Left kidney (tissue), 1 donor: ENCODE measurements at regions not wholly inside any gene's neighbourhood (a gene's known extent, or its start where the extent isn't known, plus 50 kb on each side); places are given as distances from the start of the nearest gene placed in this dataset.
"Not testable (repeated sequence)": the region's sequence is repeated elsewhere in the genome, so short reads cannot be mapped to it uniquely, and the experiment has no call there.

Experiments
- DNase-seq: peaks from one replicate; pipeline ENCODE4 v3.0.0-alpha.2; 2013

- no peak for DNase-seq
Measured at GRCh38 chr20:12201289-12201991, 283.7 kb downstream of the BTBD3 start.

GRCh38 chr20:12203399-12203798 is 285.7 kb downstream of the BTBD3 start:
- DNase-seq, result no peak

GRCh38 chr20:12203981-12204380 is 286.3 kb downstream of the BTBD3 start:
- no peak for DNase-seq

- DNase-seq, result no peak
Measured at GRCh38 chr20:12207875-12208274, 290.2 kb downstream of the BTBD3 start.

GRCh38 chr20:12210591-12210990 is 292.9 kb downstream of the BTBD3 start:
- DNase-seq, result no peak

GRCh38 chr20:12211361-12211760 is 293.7 kb downstream of the BTBD3 start:
- DNase-seq, result no peak

GRCh38 chr20:12217382-12217781 is 299.7 kb downstream of the BTBD3 start:
- DNase-seq, result no peak

- DNase-seq, result no peak
Measured at GRCh38 chr20:12219798-12220197, 302.1 kb downstream of the BTBD3 start.

GRCh38 chr20:12223057-12223456 is 305.4 kb downstream of the BTBD3 start:
- DNase-seq, result no peak

GRCh38 chr20:12225898-12226297 is 308.2 kb downstream of the BTBD3 start:
- no peak for DNase-seq

- no peak for DNase-seq
Measured at GRCh38 chr20:12229891-12230290, 312.2 kb downstream of the BTBD3 start.

GRCh38 chr20:12237772-12238171 is 320.1 kb downstream of the BTBD3 start:
- DNase-seq, result no peak

GRCh38 chr20:12241065-12241464 is 323.4 kb downstream of the BTBD3 start:
- no peak for DNase-seq

GRCh38 chr20:12243327-12243726 is 325.6 kb downstream of the BTBD3 start:
- DNase-seq, result no peak

GRCh38 chr20:12248481-12248880 is 330.8 kb downstream of the BTBD3 start:
- no peak for DNase-seq

- DNase-seq, result not testable (repeated sequence)
Measured at GRCh38 chr20:12250661-12251060, 333.0 kb downstream of the BTBD3 start.

GRCh38 chr20:12252793-12253192 is 335.1 kb downstream of the BTBD3 start:
- DNase-seq, result no peak

- no peak for DNase-seq
Measured at GRCh38 chr20:12255461-12255970, 337.8 kb downstream of the BTBD3 start.

- no peak for DNase-seq
Measured at GRCh38 chr20:12256806-12257205, 339.1 kb downstream of the BTBD3 start.

GRCh38 chr20:12262747-12263146 is 345.1 kb downstream of the BTBD3 start:
- DNase-seq, result no peak

- no peak for DNase-seq
Measured at GRCh38 chr20:12264711-12265110, 347.0 kb downstream of the BTBD3 start.

- no peak for DNase-seq
Measured at GRCh38 chr20:12265662-12266061, 348.0 kb downstream of the BTBD3 start.

- no peak for DNase-seq
Measured at GRCh38 chr20:12269579-12269978, 351.9 kb downstream of the BTBD3 start.

- no peak for DNase-seq
Measured at GRCh38 chr20:12270863-12271262, 353.2 kb downstream of the BTBD3 start.
